PFSK-1 (cell line): ENCODE measurements at regions not wholly inside any gene's neighbourhood (a gene's known extent, or its start where the extent isn't known, plus 50 kb on each side); places are given as distances from the start of the nearest gene placed in this dataset.

Experiments
- FOXP2 ChIP-seq: optimal IDR thresholded peaks from 2 replicates; pipeline ENCODE3; 2011; ENCODE audit warnings: borderline replicate concordance, control low read depth, inconsistent platforms; ENCODE audit not compliant: insufficient read depth; ENCODE audit errors: extremely low read length, extremely low read depth
- POLR2AphosphoS5 ChIP-seq: IDR thresholded peaks from 2 replicates; pipeline ENCODE4 v1.6.1; 2012; ENCODE audit warnings: low read depth, mild to moderate bottlenecking, control low read depth, low read length, moderate library complexity
- REST ChIP-seq, 2 experiments: IDR thresholded peaks; 2 replicates each; pipeline versions ENCODE4 v1.6.1 to v1.8.0; 2011 to 2012; ENCODE audit warnings: low read depth in 2 of 2, low read length in 2 of 2, control low read depth in 1 of 2, inconsistent platforms in 1 of 2, mild to moderate bottlenecking in 1 of 2, moderate library complexity in 1 of 2; ENCODE audit not compliant: insufficient read depth in 1 of 2
- SIN3A ChIP-seq: IDR thresholded peaks from 2 replicates; pipeline ENCODE4 v1.6.1; 2012; ENCODE audit warnings: mild to moderate bottlenecking, low read length, moderate library complexity, borderline replicate concordance; ENCODE audit not compliant: insufficient read depth
- TAF1 ChIP-seq: IDR thresholded peaks from 2 replicates; pipeline ENCODE4 v1.6.1; 2012; ENCODE audit warnings: low read length, control low read depth, borderline replicate concordance; ENCODE audit not compliant: insufficient read depth

- TF ChIP-seq POLR2AphosphoS5 (no peak), TAF1 (no peak), SIN3A (no peak), REST (IDR thresholded peaks at IDR 0.05; ENCODE audit: insufficient read depth in 1 of 2, low read depth in 2 of 2, low read length in 2 of 2) (no peak), FOXP2 (no peak)
These were observed 90.7 kb downstream of the SCN11A start for GRCh38 chr3:38960953-38961622.

- TF ChIP-seq FOXP2, result no peak
- no peak for TF ChIP-seq SIN3A
- TF ChIP-seq POLR2AphosphoS5, result no peak
- no peak for TF ChIP-seq TAF1
- TF ChIP-seq REST (IDR thresholded peaks at IDR 0.05; ENCODE audit: insufficient read depth in 1 of 2, low read depth in 2 of 2, low read length in 2 of 2), result no peak
These were observed 91.6 kb downstream of the SCN11A start for GRCh38 chr3:38960042-38960622.

GRCh38 chr3:38958026-38958720 lies 93.6 kb downstream of the SCN11A start:
- TF ChIP-seq REST (IDR thresholded peaks at IDR 0.05; ENCODE audit: insufficient read depth in 1 of 2, low read depth in 2 of 2, low read length in 2 of 2) (no peak), TAF1 (no peak), FOXP2 (no peak), SIN3A (no peak), POLR2AphosphoS5 (no peak)

GRCh38 chr3:38957296-38957695 lies 94.4 kb downstream of the SCN11A start:
- TF ChIP-seq REST (IDR thresholded peaks at IDR 0.05; ENCODE audit: insufficient read depth in 1 of 2, low read depth in 2 of 2, low read length in 2 of 2), result no peak
- TF ChIP-seq TAF1, result no peak
- TF ChIP-seq SIN3A, result no peak
- no peak for TF ChIP-seq FOXP2
- no peak for TF ChIP-seq POLR2AphosphoS5
